ENCODE measurements at regions not wholly inside any gene's neighbourhood (a gene's known extent, or its start where the extent isn't known, plus 50 kb on each side); places are given as distances from the start of the nearest gene placed in this dataset.
"Not testable (repeated sequence)": the region's sequence is repeated elsewhere in the genome, so short reads cannot be mapped to it uniquely, and the experiment has no call there.

DNA sequence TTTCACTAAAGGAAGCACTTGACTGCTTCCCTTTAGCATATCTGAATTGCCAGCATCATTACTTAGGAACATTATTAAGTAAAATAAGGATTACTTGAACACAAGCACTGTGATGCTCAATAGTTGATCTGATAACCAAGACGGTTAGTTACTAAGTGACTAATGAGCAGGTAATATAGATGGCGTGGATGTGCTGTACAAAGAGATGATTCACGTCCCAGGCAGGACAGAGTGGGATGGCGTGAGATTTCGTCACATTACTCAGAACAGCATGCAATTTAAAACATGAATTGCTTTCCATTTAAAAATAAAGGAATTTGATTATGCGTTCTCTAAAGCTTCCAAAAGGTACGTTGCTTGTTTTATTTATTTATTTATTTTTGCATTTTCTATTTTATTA lies 240.0 kb upstream of the ARHGEF26 start:
- in situ Hi-C loops (cut with HindIII; ENCODE audit: low sequenced_read_pairs) = no loop called here

DNA sequence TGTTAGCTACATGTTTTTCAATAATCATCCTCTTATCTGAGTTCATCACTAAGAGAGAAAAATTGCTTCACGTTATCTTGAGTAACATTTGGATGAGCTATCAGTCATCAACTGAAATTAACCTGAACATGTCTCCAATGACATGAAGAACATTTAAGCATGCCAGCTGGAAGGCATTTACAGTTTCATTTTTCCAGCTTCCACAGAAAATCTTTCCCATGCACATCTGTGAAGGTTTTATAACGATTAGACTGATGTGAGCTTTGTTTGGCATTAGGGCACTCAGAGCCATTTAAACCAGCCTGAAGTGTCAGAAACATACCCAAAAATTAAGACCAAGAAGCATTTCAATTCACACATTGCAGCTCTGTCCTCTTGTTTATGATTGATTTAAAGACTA lies 235.8 kb upstream of the ARHGEF26 start:
- in situ Hi-C loops (cut with HindIII; ENCODE audit: low sequenced_read_pairs) = no loop called here

DNA sequence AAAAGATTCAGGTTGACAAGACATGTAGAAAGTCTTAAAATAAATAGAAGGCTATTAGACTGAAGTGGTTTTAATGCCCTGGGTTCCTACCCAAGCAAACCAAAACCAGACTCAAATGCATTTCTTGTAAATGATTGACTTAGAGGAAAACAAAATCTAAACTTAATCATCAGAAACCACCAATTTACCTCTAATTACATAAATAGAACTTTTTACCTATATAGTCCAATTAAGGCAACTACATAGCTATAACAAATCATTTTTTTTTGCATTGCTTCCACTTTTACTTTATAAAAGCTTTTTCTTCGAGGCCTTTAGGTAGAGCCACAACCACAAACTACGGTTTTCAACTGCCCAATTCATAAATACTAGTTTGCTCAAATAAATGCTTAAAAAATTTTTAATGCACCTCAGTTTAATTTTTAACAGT lies 231.3 kb upstream of the ARHGEF26 start:
- in situ Hi-C loops (cut with HindIII; ENCODE audit: low sequenced_read_pairs) = no loop called here

DNA sequence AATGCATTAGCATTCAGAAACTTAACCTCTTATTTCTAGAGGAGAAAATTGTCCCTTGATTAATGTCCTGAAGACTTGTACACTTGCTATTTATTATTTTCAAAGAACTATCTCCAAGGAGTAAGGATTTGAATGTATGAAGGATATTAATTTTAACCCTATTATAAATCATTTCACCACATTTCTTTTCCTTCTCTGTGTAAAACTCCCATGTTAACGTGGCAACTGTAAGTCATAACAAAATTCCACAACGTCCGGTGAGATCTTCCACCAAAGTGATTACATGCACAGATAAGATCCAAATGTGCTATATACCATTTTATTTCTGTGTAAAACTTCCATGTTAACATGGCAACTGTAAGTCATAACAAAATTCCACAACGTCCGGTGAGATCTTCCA lies 229.1 kb upstream of the ARHGEF26 start:
- in situ Hi-C loops (cut with HindIII; ENCODE audit: low sequenced_read_pairs) = no loop called here

DNA sequence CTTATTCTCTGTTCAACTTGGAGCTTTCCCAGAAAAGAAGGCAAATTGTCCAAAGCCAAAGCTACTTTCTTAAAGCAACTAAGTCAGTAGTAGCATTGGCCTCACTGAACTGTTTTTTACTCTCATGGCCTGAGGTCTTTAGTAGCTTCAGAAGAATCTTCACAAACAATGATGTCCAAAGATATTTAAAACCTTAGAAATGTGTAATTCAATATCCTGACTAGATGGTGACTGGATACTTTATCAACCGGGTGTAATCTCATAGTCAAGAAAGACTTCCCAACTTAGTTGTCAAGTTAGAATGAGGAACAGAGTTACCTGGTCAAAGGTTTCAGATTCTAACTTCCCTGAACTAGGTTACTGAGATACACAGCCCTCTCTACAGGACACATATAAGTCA lies 226.3 kb upstream of the ARHGEF26 start:
- in situ Hi-C loops (cut with HindIII; ENCODE audit: low sequenced_read_pairs) = no loop called here

DNA sequence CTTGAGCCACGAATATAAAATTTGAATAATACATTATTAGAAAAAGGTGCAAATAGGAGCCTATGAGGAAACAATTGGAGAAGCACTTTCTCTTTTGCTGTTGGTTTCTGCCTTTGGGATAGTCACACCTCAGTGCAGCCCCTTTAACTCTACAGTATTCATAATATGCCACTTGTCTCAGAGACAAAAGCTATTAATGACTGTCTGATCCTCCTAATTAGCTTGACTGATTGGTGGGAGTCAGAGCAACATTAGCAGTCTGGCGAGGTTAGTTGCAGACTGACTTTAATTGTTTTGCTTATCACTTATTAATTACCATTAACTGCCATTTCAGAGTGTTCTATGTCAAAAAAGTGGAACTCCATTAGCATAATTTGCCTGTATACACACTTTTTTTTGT lies 225.0 kb upstream of the ARHGEF26 start:
- in situ Hi-C loops (cut with HindIII; ENCODE audit: low sequenced_read_pairs) = no loop called here

DNA sequence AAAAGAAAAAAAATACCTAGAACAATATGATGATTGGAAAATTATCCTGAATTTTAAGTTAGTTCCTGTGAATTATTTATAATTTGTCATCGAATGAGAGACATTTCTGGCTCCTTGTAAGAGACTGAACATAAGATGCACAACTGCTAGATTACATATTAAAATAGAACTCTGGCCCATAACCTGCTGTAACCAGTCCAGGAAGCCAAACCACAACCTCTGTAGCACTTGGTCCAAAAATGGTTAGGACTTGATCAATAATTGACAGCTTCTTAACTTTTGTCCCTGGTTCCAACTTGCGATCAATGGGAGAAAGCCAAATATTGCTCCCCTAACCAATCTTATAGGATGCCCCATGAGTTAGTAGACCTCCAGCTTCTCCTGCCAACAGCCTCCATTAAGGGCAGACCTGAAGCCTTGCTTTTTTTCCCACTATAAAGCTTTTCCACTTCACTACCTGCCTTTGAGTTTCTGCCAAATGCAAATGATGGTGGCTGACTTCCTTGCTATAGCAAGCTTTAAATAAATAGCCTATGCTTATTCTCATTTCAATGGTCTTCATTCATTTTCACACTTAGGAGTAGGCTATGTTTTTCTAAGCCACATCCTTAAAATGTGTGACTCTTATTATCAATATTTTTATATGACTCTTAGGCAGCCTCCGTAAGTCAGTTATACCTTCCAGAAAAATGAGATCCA lies 224.0 kb upstream of the ARHGEF26 start:
- in situ Hi-C loops (cut with HindIII; ENCODE audit: low sequenced_read_pairs) = no loop called here

DNA sequence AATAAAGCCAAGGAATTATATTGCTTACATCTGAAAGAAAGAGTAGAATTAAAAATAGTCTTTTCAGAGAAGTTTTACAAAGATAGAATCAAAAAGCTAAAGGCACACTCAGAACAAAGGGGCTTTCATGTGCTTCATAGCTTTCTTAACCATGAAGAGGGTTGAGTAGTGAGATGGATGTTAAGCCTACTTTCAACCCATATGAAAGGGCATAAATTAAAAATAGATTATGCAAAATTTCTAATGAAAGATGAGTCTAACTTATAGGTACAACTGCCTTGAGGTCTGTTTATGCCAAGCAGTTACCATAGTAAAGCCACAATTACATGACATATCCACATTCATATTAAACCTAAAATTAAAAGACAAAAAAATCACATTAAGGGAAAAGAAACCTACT lies 223.3 kb upstream of the ARHGEF26 start:
- in situ Hi-C loops (cut with HindIII; ENCODE audit: low sequenced_read_pairs) = no loop called here

DNA sequence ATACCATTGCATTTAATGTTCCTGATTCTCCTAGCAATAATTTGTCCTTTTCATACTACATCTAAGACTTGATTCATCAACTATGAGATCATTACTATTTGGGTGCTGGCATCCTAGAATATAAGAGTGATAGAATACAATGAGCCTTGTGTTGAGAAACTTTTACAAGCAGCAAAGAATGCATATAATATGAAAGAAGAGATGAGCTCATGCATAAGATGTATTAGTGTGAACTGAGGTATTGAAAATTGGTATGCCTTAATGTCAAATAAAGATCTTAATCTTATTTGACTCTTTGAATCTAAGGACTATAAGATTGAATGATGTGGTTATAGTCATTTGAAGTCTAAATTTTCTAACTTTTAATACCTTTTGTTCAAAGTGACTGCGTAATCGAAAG lies 220.0 kb upstream of the ARHGEF26 start:
- in situ Hi-C loops (cut with HindIII; ENCODE audit: low sequenced_read_pairs) = no loop called here

DNA sequence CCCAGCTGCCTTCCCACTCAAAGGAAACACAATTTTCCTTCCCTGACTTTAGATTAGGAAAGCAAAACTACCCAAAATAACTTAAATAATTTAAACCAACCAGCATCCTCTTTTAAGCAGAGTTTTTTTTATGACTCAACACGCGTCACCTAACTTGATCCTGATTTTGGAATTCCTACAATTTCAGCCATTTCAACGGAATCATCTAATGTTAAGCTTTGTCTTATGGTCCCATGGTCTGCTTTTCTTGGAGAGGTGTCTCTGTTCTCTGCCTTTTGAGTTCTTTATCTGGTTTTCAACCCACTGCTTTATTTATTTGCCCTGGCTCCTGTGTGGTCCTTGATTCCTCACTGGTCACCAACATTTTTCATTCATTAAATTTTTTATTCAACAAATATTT lies 219.2 kb upstream of the ARHGEF26 start:
- in situ Hi-C loops (cut with HindIII; ENCODE audit: low sequenced_read_pairs) = no loop called here

DNA sequence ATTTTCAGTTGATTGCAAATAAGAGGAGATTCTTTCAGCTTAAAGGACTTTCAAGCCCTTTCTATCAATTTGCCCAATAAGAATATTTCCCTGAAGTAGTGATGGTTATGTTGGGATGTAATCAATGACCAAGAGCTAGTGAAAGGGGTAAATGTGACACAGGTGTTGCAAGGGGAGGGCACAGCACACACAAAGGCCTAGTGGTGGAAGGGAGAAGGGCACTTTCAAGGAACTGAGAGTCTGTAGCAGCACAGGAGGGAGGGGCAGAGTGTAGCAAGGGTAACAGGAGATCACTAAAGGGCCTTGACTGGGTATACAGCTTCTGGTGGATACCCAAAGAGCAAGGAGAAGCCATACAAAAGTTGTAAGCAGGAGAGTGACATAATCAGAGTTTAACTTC lies 217.8 kb upstream of the ARHGEF26 start:
- in situ Hi-C loops (cut with HindIII; ENCODE audit: low sequenced_read_pairs) = no loop called here

DNA sequence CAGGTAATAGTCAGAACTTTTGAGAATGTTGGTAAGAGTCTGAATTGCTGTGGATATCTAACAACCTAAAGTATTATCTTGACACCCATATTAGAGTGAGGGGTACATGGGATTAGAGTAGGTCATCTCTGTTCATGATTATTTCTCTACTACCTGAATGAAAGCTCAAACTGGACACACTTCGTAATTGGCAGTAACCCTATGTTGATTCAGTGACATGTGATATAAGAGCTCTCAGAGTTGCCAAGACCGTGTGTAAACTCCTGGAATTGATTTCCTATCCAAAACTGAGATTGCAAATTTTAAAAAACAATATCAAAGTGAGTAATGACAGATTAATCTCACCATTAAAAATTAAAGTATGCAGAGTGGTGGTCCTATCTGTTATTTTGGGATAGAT lies 214.8 kb upstream of the ARHGEF26 start:
- in situ Hi-C loops (cut with HindIII; ENCODE audit: low sequenced_read_pairs) = no loop called here

DNA sequence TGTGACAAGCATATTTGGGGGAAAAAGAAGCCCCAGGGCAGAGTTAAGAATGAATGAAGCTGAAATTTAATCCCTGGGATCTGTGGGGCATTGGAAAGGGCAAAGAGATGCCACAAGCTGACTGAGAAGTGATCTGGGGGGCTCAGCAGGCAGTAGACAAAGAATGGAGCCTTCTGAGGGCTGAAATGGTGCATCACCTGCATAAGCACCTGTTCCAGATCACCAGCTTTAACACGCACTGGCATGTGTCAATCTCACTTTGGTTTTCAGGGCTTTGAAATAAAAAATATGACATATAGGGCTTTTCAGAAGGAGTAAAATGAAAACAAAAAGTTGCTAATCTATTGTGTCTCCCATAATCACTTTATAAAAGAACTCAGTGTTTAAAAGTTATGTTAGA lies 210.8 kb upstream of the ARHGEF26 start:
- in situ Hi-C loops (cut with HindIII; ENCODE audit: low sequenced_read_pairs) = no loop called here

DNA sequence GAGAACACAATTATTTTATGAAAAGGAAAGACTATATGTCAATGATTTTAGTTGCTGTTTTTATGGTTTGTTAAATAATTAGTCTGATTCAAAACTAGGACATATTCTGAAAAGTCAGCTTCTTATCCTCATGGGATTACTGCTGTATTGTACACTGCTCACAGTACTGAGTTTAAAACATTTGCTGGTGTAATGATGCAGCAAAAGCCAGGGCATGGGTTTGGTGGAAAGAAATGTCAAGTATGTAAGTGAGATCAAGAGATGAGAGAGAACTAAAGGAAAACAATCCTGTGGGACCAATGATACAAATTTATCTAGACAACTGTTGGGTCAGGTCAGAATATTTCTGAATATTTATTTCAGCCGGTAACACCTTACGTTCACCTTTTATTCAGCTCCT lies 210.1 kb upstream of the ARHGEF26 start:
- in situ Hi-C loops (cut with HindIII; ENCODE audit: low sequenced_read_pairs) = no loop called here

DNA sequence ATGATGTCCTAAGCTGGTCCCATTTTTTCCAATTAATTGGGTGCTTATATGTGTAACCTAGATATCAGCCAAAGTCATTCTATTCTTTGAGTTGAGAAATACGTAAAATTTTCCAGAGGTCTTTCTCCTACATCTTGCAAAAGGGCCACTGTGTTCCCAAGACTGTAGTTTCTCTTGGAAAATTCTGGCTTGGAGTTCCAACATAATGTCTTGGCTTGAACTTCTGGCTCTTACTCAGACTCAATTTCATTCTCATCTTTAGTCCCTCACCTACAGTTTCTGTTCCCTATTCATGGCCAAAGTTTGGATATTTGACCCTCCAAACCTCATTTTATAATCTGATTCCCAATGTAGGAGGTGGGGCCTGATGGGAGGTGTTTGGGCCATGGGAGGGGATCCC lies 201.4 kb upstream of the ARHGEF26 start:
- in situ Hi-C loops (cut with HindIII; ENCODE audit: low sequenced_read_pairs) = no loop called here

DNA sequence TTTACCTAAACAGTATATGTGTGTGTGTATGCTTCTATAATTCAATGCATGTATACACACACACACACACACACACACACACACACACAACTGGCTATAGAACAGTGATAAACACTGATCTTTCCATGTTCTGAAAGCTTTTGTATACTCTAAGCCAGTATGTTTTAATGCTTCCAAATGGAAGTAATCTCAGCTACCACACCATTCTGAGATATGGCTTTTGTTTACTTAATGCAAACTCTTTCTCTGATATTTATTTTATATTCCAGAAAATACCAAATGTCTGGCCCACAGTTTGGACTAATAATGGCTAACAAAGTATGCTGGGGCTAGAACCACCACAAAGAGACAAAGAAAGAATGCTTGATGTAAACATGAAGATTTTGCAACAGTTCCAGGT lies 199.4 kb upstream of the ARHGEF26 start:
- in situ Hi-C loops (cut with HindIII; ENCODE audit: low sequenced_read_pairs) = no loop called here

DNA sequence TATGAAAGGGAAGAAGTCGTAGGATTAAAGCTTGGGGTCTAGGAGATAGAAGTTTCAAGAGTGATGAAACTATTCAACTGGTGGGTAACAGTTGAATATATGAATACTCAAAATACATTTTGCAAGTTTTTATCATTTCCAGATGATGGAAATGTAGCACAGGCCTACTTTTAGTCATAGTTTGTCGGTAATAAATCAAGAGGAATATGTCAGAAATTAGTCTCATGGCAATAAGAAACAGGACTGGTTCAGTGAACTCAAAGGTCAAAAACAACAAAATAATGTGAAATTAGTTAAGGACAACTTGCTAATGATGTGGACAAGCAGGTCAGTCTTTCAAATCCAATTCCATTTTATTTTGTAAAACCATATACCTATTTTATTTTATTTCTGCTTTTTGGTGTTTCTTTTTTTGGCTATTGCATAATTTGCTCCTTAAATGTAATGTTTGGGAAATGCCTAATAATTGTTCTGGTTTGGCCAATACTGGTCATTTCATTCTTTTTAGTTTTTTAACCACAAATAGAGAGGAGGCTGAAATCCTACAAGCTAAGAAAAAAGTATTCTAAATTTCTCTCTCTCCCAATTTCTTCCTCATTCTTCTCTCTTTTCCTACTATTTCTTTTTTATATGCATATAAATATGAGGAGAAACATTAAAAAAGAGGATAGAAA lies 195.2 kb upstream of the ARHGEF26 start:
- in situ Hi-C loops (cut with HindIII; ENCODE audit: low sequenced_read_pairs) = no loop called here

DNA sequence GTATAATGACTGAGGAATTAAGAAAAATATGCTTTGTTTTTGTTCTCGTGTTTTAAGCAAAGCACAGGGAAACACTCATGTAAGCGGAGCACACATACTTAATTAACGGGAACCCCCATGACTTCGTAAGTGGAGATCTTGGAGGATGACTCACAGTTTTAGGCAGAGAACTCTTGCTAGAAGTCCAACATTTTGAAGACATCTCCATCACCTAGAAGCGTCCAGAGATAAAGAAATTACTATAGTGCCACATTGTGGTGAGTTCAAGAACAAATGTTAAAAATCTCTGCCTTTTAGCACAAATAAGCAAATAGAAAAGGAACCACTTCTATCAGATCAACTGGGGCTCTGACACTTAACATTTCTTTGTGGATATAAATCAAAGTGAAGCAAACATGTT lies 194.1 kb upstream of the ARHGEF26 start:
- in situ Hi-C loops (cut with HindIII; ENCODE audit: low sequenced_read_pairs) = no loop called here

DNA sequence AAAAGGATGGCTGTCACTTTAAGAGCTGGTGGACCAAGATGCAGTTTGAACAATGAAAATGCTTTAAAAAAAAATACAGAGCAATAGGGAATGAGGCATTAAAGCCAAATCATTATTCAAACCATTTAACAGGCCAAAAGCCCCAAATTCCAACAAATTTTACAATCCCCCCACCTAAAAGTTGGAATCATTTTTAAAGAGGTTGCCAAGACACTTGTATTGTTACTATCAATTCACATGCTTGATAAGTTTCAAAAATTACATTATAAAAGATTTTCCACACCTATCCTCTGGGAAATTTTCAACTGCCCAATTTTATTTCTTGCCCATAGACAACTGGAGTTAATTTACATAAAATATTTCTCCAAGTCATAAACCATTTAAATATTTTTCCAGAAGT lies 192.3 kb upstream of the ARHGEF26 start:
- in situ Hi-C loops (cut with HindIII; ENCODE audit: low sequenced_read_pairs) = no loop called here

DNA sequence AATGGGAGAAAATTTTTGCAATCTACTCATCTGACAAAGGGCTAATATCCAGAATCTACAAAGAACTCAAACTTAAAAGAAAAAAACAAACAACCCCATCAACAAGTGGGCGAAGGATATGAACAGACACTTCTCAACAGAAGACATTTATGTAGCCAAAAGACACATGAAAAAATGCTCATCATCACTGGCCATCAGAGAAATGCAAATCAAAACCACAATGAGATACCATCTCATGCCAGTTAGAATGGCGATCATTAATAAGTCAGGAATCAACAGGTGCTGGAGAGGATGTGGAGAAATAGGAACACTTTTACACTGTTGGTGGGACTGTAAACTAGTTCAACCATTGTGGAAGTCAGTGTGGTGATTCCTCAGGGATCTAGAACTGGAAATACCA lies 187.7 kb upstream of the ARHGEF26 start:
- in situ Hi-C loops (cut with HindIII; ENCODE audit: low sequenced_read_pairs) = not testable (repeated sequence)

DNA sequence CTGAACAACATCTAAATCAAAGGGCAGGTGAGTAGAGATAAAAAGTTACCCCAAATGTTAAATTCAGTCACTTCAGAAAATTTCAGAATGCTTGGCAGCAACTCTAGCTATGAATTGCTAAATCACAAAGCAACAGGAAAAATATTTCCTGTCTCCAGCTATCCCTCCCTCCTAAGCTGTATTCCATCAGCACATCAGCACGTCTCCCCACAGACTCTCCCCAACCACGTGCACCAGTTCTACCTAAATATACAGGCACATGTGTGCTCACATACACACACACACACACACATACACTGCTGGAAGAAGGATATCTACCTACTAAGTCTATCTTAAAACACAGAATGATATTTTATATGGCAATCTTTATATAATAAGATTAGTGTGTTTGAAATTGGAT lies 177.1 kb upstream of the ARHGEF26 start:
- in situ Hi-C loops (cut with HindIII; ENCODE audit: low sequenced_read_pairs) = no loop called here

DNA sequence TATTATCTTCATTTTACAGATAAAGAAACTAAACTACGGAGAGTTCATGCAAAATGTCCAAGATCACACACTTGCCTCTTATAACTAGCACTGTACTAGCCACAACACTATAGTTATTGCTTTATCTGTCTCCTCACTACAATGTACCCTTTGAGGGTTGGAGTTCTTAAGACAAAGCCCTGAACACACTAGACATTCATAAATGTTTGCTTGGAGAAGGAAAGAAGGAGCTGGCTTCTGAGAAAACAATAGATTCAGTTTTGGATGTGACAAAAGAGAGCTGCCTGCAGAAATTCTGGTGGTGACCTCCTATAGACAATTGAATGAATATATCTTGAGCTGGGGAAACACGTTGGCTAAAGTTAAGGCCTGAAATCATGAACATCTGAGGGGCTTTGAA lies 169.9 kb upstream of the ARHGEF26 start:
- in situ Hi-C loops (cut with HindIII; ENCODE audit: low sequenced_read_pairs) = no loop called here

DNA sequence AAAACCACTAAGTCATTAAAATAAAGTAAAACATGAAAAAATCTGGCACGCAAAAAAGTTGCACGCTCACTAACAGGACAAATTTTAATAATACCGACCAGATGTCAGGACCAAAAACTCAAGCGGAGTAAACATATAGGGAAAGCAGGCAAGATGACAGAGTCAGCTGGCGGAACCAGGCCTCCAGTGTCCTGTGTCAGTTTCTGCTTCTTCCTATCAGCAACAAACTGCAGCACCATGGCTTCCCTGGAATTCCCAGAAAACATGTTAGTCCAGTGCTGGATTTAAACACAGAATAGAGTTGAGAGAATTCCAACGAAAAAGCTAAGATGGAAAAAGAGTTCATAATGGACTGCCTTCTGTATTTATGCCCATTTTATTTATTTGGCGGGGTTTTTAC lies 169.1 kb upstream of the ARHGEF26 start:
- in situ Hi-C loops (cut with HindIII; ENCODE audit: low sequenced_read_pairs) = no loop called here
